GM12875 (cell line): ENCODE measurements at regions not wholly inside any gene's neighbourhood (a gene's known extent, or its start where the extent isn't known, plus 50 kb on each side); places are given as distances from the start of the nearest gene placed in this dataset.
"Not testable (repeated sequence)": the region's sequence is repeated elsewhere in the genome, so short reads cannot be mapped to it uniquely, and the experiment has no call there.

Source experiments
- H3K4me3 ChIP-seq: one replicate; pipeline ENCODE4 v1.5.1; 2011; ENCODE audit warnings: low read depth, low read length, control low read depth
- CTCF ChIP-seq: IDR thresholded peaks from 2 replicates; pipeline ENCODE4 v1.5.1; 2011; ENCODE audit warnings: low read depth, mild to moderate bottlenecking, control low read depth, inconsistent platforms, low read length, moderate library complexity, borderline replicate concordance; ENCODE audit not compliant: insufficient read depth

GRCh38 chr9:86575137-86575536, 220.9 kb upstream of the TUT7 start:
- H3K4me3 ChIP-seq = no peak overlapping the region
- no peak for TF ChIP-seq CTCF

GRCh38 chr9:86573886-86574285, 219.7 kb upstream of the TUT7 start:
- TF ChIP-seq CTCF = no peak
- H3K4me3 ChIP-seq = no peak overlapping the region

- no peak for TF ChIP-seq CTCF
- no peak overlapping the region for H3K4me3 ChIP-seq
Measured at GRCh38 chr9:86572904-86573303, 218.7 kb upstream of the TUT7 start.

GRCh38 chr9:86565603-86566002, 211.4 kb upstream of the TUT7 start:
- H3K4me3 ChIP-seq = not testable (repeated sequence)

GRCh38 chr9:86563936-86564335, 209.7 kb upstream of the TUT7 start:
- TF ChIP-seq CTCF = no peak
- H3K4me3 ChIP-seq = no peak overlapping the region

GRCh38 chr9:86563350-86563749, 209.1 kb upstream of the TUT7 start:
- no peak for TF ChIP-seq CTCF

GRCh38 chr9:86562691-86563090, 208.5 kb upstream of the TUT7 start:
- no peak overlapping the region for H3K4me3 ChIP-seq
- TF ChIP-seq CTCF = no peak

More at GRCh38 chr9:86563350-86563749, 209.1 kb upstream of the TUT7 start:
- H3K4me3 ChIP-seq = no peak overlapping the region

- no peak overlapping the region for H3K4me3 ChIP-seq
- TF ChIP-seq CTCF = no peak
Measured at GRCh38 chr9:86557918-86558317, 203.7 kb upstream of the TUT7 start.
